ENCODE measurements at regions not wholly inside any gene's neighbourhood (a gene's known extent, or its start where the extent isn't known, plus 50 kb on each side); places are given as distances from the start of the nearest gene placed in this dataset.

DNA sequence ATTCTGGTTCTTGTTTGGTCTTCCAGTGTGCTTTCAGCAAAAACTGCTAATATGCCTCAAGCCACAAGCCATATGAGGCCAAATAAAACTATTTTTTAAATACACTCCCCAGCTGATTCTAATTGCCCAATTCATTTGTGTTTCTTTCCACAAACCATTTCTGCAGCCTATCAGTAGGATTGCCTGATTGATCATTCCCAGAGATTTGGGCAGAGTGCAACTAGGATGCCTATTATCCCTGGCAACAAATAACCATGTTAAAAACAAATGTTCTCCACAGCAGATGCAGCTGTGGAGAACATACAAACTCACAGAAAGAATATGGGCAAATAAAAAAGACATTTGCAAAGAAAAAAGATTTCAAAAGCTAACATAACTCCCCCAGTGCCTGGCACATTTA is 76.9 kb upstream of the CAV2 start:
- Histone ChIP-seq H3K27ac (ENCODE audit: low read depth) (no peak overlapping the region), H3K27me3 (ENCODE audit: insufficient read depth) (no peaks in the 10 kb centered on the region), H3K4me1 (ENCODE audit: insufficient read depth) (peaks cover 17% of the 10 kb centered on the region), H3K79me2 (replicated peaks; ENCODE audit: insufficient read depth) (no peaks in the 10 kb centered on the region), H3F3A (replicated peaks; ENCODE audit: low read depth) (no peaks in the 10 kb centered on the region), H3K4me3 (no peak overlapping the region), H3K9me2 (ENCODE audit: insufficient read depth) (no peaks in the 10 kb centered on the region), H2AFZ (no peak overlapping the region), H3K36me3 (ENCODE audit: insufficient read depth) (no peaks in the 10 kb centered on the region), H4K20me1 (replicated peaks; ENCODE audit: insufficient read depth) (no peaks in the 10 kb centered on the region), H3K4me2 (no peak overlapping the region)
- no peaks in the 10 kb centered on the region for H3K36me3 Mint-ChIP-seq (ENCODE audit: low read depth)
- peaks cover 4% of the 10 kb centered on the region for H3K27me3 Mint-ChIP-seq (ENCODE audit: insufficient read depth, low read depth, poor library complexity)
- no peak overlapping the region for H3K4me3 Mint-ChIP-seq
- no peak for DNase-seq (ENCODE audit: low spot score)
- no peaks in the 10 kb centered on the region for H3K9me3 Mint-ChIP-seq
- H3K4me1 Mint-ChIP-seq, result peaks cover 15% of the 10 kb centered on the region; the same call in 2 of the 3 replicates
- no peak overlapping the region for H3K27ac Mint-ChIP-seq
- ATAC-seq, result no peak
- TF ChIP-seq EZH2 (IDR thresholded peaks at IDR 0.05; ENCODE audit: low read depth, unreplicated experiment), result no peak
- TF ChIP-seq ZNF114 (CRISPR knock-in tag; IDR thresholded peaks at IDR 0.05), result no peak
- TF ChIP-seq, protein P1, sequence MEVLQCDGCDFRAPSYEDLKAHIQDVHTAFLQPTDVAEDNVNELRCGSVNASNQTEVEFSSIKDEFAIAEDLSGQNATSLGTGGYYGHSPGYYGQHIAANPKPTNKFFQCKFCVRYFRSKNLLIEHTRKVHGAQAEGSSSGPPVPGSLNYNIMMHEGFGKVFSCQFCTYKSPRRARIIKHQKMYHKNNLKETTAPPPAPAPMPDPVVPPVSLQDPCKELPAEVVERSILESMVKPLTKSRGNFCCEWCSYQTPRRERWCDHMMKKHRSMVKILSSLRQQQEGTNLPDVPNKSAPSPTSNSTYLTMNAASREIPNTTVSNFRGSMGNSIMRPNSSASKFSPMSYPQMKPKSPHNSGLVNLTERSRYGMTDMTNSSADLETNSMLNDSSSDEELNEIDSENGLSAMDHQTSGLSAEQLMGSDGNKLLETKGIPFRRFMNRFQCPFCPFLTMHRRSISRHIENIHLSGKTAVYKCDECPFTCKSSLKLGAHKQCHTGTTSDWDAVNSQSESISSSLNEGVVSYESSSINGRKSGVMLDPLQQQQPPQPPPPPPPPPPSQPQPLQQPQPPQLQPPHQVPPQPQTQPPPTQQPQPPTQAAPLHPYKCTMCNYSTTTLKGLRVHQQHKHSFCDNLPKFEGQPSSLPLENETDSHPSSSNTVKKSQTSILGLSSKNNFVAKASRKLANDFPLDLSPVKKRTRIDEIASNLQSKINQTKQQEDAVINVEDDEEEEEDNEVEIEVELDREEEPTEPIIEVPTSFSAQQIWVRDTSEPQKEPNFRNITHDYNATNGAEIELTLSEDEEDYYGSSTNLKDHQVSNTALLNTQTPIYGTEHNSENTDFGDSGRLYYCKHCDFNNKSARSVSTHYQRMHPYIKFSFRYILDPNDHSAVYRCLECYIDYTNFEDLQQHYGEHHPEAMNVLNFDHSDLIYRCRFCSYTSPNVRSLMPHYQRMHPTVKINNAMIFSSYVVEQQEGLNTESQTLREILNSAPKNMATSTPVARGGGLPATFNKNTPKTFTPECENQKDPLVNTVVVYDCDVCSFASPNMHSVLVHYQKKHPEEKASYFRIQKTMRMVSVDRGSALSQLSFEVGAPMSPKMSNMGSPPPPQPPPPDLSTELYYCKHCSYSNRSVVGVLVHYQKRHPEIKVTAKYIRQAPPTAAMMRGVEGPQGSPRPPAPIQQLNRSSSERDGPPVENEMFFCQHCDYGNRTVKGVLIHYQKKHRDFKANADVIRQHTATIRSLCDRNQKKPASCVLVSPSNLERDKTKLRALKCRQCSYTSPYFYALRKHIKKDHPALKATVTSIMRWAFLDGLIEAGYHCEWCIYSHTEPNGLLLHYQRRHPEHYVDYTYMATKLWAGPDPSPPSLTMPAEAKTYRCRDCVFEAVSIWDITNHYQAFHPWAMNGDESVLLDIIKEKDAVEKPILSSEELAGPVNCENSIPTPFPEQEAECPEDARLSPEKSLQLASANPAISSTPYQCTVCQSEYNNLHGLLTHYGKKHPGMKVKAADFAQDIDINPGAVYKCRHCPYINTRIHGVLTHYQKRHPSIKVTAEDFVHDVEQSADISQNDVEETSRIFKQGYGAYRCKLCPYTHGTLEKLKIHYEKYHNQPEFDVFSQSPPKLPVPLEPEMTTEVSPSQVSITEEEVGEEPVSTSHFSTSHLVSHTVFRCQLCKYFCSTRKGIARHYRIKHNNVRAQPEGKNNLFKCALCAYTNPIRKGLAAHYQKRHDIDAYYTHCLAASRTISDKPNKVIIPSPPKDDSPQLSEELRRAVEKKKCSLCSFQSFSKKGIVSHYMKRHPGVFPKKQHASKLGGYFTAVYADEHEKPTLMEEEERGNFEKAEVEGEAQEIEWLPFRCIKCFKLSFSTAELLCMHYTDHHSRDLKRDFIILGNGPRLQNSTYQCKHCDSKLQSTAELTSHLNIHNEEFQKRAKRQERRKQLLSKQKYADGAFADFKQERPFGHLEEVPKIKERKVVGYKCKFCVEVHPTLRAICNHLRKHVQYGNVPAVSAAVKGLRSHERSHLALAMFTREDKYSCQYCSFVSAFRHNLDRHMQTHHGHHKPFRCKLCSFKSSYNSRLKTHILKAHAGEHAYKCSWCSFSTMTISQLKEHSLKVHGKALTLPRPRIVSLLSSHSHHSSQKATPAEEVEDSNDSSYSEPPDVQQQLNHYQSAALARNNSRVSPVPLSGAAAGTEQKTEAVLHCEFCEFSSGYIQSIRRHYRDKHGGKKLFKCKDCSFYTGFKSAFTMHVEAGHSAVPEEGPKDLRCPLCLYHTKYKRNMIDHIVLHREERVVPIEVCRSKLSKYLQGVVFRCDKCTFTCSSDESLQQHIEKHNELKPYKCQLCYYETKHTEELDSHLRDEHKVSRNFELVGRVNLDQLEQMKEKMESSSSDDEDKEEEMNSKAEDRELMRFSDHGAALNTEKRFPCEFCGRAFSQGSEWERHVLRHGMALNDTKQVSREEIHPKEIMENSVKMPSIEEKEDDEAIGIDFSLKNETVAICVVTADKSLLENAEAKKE (CRISPR knock-in tag; IDR thresholded peaks at IDR 0.05), result no peak
- TF ChIP-seq CREB1 (CRISPR knock-in tag; IDR thresholded peaks at IDR 0.05; ENCODE audit: low read depth), result no peak
- TF ChIP-seq, protein P2, sequence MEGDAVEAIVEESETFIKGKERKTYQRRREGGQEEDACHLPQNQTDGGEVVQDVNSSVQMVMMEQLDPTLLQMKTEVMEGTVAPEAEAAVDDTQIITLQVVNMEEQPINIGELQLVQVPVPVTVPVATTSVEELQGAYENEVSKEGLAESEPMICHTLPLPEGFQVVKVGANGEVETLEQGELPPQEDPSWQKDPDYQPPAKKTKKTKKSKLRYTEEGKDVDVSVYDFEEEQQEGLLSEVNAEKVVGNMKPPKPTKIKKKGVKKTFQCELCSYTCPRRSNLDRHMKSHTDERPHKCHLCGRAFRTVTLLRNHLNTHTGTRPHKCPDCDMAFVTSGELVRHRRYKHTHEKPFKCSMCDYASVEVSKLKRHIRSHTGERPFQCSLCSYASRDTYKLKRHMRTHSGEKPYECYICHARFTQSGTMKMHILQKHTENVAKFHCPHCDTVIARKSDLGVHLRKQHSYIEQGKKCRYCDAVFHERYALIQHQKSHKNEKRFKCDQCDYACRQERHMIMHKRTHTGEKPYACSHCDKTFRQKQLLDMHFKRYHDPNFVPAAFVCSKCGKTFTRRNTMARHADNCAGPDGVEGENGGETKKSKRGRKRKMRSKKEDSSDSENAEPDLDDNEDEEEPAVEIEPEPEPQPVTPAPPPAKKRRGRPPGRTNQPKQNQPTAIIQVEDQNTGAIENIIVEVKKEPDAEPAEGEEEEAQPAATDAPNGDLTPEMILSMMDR (conservative IDR thresholded peaks at IDR 0.05; ENCODE audit: low read depth in 2 of 2), result no peak
- TF ChIP-seq JUNB (IDR thresholded peaks at IDR 0.05; ENCODE audit: unreplicated experiment), result no peak
- TF ChIP-seq, protein P3, sequence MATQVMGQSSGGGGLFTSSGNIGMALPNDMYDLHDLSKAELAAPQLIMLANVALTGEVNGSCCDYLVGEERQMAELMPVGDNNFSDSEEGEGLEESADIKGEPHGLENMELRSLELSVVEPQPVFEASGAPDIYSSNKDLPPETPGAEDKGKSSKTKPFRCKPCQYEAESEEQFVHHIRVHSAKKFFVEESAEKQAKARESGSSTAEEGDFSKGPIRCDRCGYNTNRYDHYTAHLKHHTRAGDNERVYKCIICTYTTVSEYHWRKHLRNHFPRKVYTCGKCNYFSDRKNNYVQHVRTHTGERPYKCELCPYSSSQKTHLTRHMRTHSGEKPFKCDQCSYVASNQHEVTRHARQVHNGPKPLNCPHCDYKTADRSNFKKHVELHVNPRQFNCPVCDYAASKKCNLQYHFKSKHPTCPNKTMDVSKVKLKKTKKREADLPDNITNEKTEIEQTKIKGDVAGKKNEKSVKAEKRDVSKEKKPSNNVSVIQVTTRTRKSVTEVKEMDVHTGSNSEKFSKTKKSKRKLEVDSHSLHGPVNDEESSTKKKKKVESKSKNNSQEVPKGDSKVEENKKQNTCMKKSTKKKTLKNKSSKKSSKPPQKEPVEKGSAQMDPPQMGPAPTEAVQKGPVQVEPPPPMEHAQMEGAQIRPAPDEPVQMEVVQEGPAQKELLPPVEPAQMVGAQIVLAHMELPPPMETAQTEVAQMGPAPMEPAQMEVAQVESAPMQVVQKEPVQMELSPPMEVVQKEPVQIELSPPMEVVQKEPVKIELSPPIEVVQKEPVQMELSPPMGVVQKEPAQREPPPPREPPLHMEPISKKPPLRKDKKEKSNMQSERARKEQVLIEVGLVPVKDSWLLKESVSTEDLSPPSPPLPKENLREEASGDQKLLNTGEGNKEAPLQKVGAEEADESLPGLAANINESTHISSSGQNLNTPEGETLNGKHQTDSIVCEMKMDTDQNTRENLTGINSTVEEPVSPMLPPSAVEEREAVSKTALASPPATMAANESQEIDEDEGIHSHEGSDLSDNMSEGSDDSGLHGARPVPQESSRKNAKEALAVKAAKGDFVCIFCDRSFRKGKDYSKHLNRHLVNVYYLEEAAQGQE (IDR thresholded peaks at IDR 0.05; ENCODE audit: unreplicated experiment), result no peak

Measured in GM23338 (cell line).